MCF 10A (cell line): ENCODE measurements at regions not wholly inside any gene's neighbourhood (a gene's known extent, or its start where the extent isn't known, plus 50 kb on each side); places are given as distances from the start of the nearest gene placed in this dataset.

ENCODE experiments used
- BruUV-seq: library from RNA; stranded (reverse); fragments of 400-500 nt; replicated peaks from 2 replicates; lab custom pipeline; 2021; lab: Mats Ljungman, UMichigan
- CTCF ChIA-PET: fragments of 300-600 bp; sonication (Branson Sonifier 250); formaldehyde crosslinking; extraction: SDS; loops from one replicate; lab custom pipeline; 2021; ENCODE audit warnings: antibody characterized with exemption, inconsistent platforms; lab: Yijun Ruan, JAX
- POLR2A ChIA-PET: fragments of 300-600, 350-650 bp; sonication (Branson Sonifier 250); formaldehyde crosslinking; extraction: SDS; loops from one replicate; lab custom pipeline; 2020; ENCODE audit warnings: antibody characterized with exemption, inconsistent platforms; lab: Yijun Ruan, JAX
- DNase-seq: peaks from one replicate; pipeline ENCODE4 v3.0.0-alpha.2; 2018; ENCODE audit not compliant: unreplicated experiment
- H3K27ac Mint-ChIP-seq: one replicate; pipeline ENCODE4 v1.8.0; 2022; ENCODE audit warnings: mild to moderate bottlenecking, low read depth, mixed read lengths; ENCODE audit not compliant: unreplicated experiment
- H3K27me3 Mint-ChIP-seq: one replicate; pipeline ENCODE4 v1.8.0; 2022; ENCODE audit warnings: mixed read lengths; ENCODE audit not compliant: insufficient read depth, unreplicated experiment
- H3K36me3 Mint-ChIP-seq: one replicate; pipeline ENCODE4 v1.8.0; 2022; ENCODE audit warnings: mild to moderate bottlenecking, moderate library complexity, mixed read lengths; ENCODE audit not compliant: insufficient read depth, unreplicated experiment
- H3K4me1 Mint-ChIP-seq: one replicate; pipeline ENCODE4 v1.8.0; 2022; ENCODE audit warnings: mixed read lengths; ENCODE audit not compliant: insufficient read depth, unreplicated experiment
- H3K4me3 Mint-ChIP-seq: one replicate; pipeline ENCODE4 v1.8.0; 2022; ENCODE audit warnings: mild to moderate bottlenecking, moderate library complexity, mixed read lengths; ENCODE audit not compliant: unreplicated experiment
- H3K9me3 Mint-ChIP-seq: one replicate; pipeline ENCODE4 v1.8.0; 2022; ENCODE audit warnings: mixed read lengths; ENCODE audit not compliant: unreplicated experiment
- intact Hi-C: fragments of 100-400 bp; cut with micrococcal nuclease; formaldehyde crosslinking; loops from 2 replicates; pipeline ENCODE4 v1.14.1; 2022
- TF ChIP-seq, protein P1 (sequence below): fragments of 200-600 bp; IDR thresholded peaks from one replicate; pipeline ENCODE4 v1.8.0; 2022; ENCODE audit warnings: antibody characterized with exemption, mild to moderate bottlenecking; ENCODE audit not compliant: unreplicated experiment

DNA sequence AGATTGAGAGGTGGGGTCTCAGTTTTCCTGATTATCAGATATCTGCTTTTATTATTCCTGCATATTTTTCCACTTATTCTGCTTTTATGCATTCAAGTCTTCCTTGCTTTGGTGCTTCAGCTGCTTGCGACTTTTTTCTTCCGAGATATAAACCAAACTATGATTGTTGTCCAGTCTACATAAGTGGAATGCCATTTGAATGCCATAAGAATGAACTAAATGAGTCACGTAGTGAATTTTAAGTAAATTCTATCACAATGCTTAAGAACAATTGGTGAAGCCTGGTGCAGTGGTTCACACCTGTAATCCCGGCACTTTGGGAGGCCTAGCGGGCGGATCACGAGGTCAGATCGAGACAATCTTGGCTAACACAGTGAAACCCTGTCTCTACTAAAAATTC is 189.1 kb downstream of the PCDH18 start:
- ChIA-PET CTCF (no interaction called here), POLR2A (no interaction called here)
- Mint-ChIP-seq H3K9me3 (no peaks in the 10 kb centered on the region), H3K27me3 (no peaks in the 10 kb centered on the region), H3K4me3 (no peak overlapping the region), H3K36me3 (no peaks in the 10 kb centered on the region), H3K27ac (no peak overlapping the region), H3K4me1 (no peaks in the 10 kb centered on the region)
- no TSS peak for BruUV-seq
- intact Hi-C loops = no loop called here
- no peak for DNase-seq
- TF ChIP-seq, protein P1, sequence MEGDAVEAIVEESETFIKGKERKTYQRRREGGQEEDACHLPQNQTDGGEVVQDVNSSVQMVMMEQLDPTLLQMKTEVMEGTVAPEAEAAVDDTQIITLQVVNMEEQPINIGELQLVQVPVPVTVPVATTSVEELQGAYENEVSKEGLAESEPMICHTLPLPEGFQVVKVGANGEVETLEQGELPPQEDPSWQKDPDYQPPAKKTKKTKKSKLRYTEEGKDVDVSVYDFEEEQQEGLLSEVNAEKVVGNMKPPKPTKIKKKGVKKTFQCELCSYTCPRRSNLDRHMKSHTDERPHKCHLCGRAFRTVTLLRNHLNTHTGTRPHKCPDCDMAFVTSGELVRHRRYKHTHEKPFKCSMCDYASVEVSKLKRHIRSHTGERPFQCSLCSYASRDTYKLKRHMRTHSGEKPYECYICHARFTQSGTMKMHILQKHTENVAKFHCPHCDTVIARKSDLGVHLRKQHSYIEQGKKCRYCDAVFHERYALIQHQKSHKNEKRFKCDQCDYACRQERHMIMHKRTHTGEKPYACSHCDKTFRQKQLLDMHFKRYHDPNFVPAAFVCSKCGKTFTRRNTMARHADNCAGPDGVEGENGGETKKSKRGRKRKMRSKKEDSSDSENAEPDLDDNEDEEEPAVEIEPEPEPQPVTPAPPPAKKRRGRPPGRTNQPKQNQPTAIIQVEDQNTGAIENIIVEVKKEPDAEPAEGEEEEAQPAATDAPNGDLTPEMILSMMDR = no peak

DNA sequence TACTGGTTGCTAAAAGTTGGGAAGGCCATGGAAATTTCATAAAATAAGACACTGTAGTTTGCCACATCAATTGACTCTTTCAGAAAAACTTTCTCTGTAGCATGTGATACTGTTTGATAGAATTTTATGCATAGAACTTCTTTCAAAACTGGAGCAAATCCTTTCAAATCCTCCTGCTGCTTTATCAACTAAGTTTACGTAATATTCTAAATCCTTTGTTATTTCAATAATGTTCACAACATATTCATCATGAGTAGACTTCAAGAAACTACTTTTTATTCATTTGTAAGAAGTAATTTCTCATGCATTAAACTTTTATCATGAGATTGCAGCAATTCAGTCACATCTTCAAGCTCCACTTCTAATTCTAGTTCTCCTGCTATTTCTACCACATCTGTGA is 199.3 kb downstream of the PCDH18 start:
- H3K4me1 Mint-ChIP-seq = no peaks in the 10 kb centered on the region

GRCh38 chr4:137312257-137312656 is 220.0 kb downstream of the PCDH18 start:
- ChIA-PET POLR2A (interaction anchor here (0.7 kb wide), 1 partner anchor 22 kb away, joined by 3 read pairs; no protein-coding TSS in a partner anchor), CTCF (no interaction called here)
- TF ChIP-seq, protein P1 = no peak
- intact Hi-C loops = loop anchor here (5.0 kb wide), 1 partner anchor 55 kb away; no protein-coding TSS in a partner anchor
- no peaks in the 10 kb centered on the region for H3K36me3 Mint-ChIP-seq
- H3K27me3 Mint-ChIP-seq = no peaks in the 10 kb centered on the region
- H3K9me3 Mint-ChIP-seq = no peaks in the 10 kb centered on the region
- peak overlapping the region; percentile 44 for H3K27ac Mint-ChIP-seq
- DNase-seq = peak; percentile 69
- H3K4me3 Mint-ChIP-seq = no peak overlapping the region
- peaks cover 32% of the 10 kb centered on the region for H3K4me1 Mint-ChIP-seq
- no TSS peak for BruUV-seq

More for the DNA sequence above, 199.3 kb downstream of the PCDH18 start:
- BruUV-seq = no TSS peak
- H3K4me3 Mint-ChIP-seq = no peak overlapping the region
- ChIA-PET POLR2A (no interaction called here), CTCF (no interaction called here)
- intact Hi-C loops = no loop called here
- H3K9me3 Mint-ChIP-seq = peaks cover 18% of the 10 kb centered on the region
- no peaks in the 10 kb centered on the region for H3K36me3 Mint-ChIP-seq
- H3K27ac Mint-ChIP-seq = no peak overlapping the region
- H3K27me3 Mint-ChIP-seq = no peaks in the 10 kb centered on the region
- no peak for DNase-seq
- TF ChIP-seq, protein P1 = no peak

DNA sequence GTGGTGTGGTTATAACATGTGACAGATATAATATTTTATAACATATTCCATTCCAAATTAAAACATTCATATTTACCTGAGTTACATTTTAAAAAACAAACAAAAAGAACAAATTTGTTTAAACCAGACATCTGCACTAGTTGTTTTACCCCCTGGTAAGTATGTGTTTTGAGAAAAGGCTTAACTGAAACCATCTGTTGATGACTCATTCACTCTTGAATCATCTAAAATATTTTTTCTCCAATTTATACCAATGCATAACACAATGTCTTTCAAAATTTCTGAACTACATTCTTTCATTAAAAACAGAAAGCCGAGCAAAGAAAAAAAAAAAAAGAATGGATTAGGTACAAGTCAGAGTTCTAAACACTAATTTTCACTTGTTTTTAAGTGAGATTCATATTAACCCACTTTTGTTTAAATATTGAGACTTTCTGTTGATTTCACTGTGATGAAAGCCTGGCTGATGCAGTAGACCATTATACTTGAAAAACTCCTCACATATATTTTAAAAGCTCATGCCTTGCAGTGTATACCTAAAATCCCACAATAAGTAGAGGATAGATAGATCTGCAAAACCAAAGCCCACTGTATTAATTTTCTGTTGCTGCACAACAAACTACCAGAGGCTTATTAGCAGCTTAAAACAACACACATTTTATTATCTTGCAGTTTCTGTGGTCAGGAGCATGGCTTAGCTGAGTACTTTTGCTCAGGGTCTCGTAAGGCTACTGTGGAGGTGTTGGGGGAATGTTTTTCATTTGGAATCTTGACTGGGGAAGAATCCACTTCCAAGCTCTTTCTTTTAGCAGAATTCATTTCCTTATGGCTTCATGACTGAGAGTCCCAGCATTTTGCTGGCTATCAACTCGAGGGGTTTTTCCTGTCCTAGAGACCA is 221.5 kb downstream of the PCDH18 start:
- no TSS peak for BruUV-seq
- POLR2A ChIA-PET = interaction anchor here (0.5 kb wide), 1 partner anchor 353 kb away, joined by 3 read pairs; no protein-coding TSS in a partner anchor
- Mint-ChIP-seq H3K9me3 (no peaks in the 10 kb centered on the region), H3K4me1 (peaks cover 33% of the 10 kb centered on the region), H3K4me3 (no peak overlapping the region), H3K27ac (peak overlapping the region; percentile 97), H3K36me3 (no peaks in the 10 kb centered on the region), H3K27me3 (no peaks in the 10 kb centered on the region)
- DNase-seq = peak; percentile 46
- intact Hi-C loops = loop anchor here (5.0 kb wide), 1 partner anchor 56 kb away; no protein-coding TSS in a partner anchor
- TF ChIP-seq, protein P1 = no peak
- CTCF ChIA-PET = no interaction called here
